ENCODE measurements at regions not wholly inside any gene's neighbourhood (a gene's known extent, or its start where the extent isn't known, plus 50 kb on each side); places are given as distances from the start of the nearest gene placed in this dataset.
"Not testable (repeated sequence)": the region's sequence is repeated elsewhere in the genome, so short reads cannot be mapped to it uniquely, and the experiment has no call there.

DNA sequence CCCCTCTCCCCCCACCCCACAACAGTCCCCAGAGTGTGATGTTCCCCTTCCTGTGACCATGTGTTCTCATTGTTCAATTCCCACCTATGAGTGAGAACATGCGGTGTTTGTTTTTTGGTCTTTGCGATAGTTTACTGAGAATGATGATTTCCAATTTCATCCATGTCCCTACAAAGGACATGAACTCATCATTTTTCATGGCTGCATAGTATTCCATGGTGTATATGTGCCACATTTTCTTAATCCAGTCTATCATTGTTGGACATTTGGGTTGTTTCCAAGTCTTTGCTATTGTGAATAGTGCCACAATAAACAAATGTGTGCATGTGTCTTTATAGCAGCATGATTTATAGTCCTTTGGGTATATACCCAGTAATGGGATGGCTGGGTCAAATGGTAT is 411.0 kb upstream of the CHD1 start:
- FAIRE-seq; DNase-seq (ENCODE audit: low spot score): not testable (repeated sequence)

- no peak for FAIRE-seq
These were observed 406.1 kb upstream of the CHD1 start for GRCh38 chr5:99334936-99335335.

GRCh38 chr5:99331061-99331460 is 402.3 kb upstream of the CHD1 start:
- DNase-seq (ENCODE audit: low spot score) (no peak), FAIRE-seq (no peak)

More at GRCh38 chr5:99334936-99335335, 406.1 kb upstream of the CHD1 start:
- DNase-seq (ENCODE audit: low spot score) = no peak

- FAIRE-seq (no peak), DNase-seq (ENCODE audit: low spot score) (no peak)
These were observed 391.6 kb upstream of the CHD1 start for GRCh38 chr5:99320436-99320835.

DNA sequence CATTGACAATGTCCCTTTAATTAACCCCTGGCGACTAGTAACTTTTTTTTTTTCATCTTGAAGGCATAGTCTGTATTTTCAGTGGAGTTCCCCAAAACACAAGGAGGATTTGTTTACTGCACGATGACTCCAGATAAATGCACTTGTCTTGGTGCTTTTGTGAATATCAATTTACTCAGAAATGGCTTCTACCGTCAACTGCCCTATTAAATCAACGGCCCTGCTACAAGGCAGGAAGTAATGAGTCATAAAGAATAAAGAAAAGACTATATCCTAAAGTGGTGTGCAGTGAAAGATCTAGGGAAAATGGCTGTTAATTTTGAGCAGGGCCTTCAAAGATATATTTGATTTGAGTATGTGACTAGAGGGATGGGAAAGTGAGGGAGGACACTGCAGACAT is 388.3 kb upstream of the CHD1 start:
- DNase-seq (ENCODE audit: low spot score) = no peak
- FAIRE-seq = no peak

GRCh38 chr5:99316484-99316883 is 387.7 kb upstream of the CHD1 start:
- no peak for DNase-seq (ENCODE audit: low spot score)
- no peak for FAIRE-seq

- DNase-seq (ENCODE audit: low spot score) (no peak), FAIRE-seq (no peak)
These were observed 386.8 kb upstream of the CHD1 start for GRCh38 chr5:99315413-99316183.

- FAIRE-seq = no peak
- no peak for DNase-seq (ENCODE audit: low spot score)
These were observed 385.9 kb upstream of the CHD1 start for GRCh38 chr5:99314721-99315120.

DNA sequence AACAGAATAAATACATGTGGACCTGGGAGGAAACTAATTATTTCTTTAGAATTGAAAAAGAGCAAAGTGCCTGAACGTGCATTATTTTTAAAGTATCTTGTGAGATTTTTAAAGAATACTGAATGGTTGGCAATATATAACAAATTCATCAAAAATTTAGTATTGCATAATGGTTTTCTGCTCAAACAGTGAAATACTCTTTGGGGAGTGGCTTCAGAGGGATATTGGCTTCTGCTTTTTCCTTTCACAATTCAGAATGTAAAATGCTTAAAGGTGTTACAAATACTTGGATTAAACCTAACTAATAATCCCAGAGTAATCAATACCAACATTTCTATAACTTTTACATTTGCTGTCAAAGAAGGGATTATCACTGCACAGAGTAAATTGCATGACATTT is 379.3 kb upstream of the CHD1 start:
- no peak for FAIRE-seq
- DNase-seq (ENCODE audit: low spot score) = no peak

- no peak for DNase-seq (ENCODE audit: low spot score)
- no peak for FAIRE-seq
These were observed 376.3 kb upstream of the CHD1 start for GRCh38 chr5:99305045-99305580.

DNA sequence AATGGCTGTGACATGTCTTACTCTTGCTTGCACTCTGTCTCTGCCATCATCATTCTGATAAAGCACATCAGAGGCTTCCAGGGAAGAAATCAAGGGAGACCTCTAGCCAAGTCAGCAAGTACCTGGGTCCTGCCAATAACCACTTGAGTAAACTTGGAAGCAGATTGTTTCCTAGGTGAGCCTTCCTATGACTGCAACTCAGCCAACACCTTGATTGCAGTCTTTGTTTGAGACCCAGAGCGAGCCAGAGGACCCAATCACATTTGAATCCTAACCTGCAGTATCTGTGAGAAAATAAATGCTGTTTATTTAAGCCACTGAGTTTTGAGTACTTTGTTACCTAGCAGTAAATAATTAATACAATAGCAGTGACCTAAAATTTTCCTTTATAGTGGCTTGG is 356.8 kb upstream of the CHD1 start:
- FAIRE-seq = no peak

GRCh38 chr5:99275128-99275527 is 346.3 kb upstream of the CHD1 start:
- DNase-seq (ENCODE audit: low spot score) (no peak), FAIRE-seq (no peak)

More for the DNA sequence above, 356.8 kb upstream of the CHD1 start:
- no peak for DNase-seq (ENCODE audit: low spot score)

GRCh38 chr5:99272576-99272975 is 343.8 kb upstream of the CHD1 start:
- DNase-seq (ENCODE audit: low spot score) (no peak), FAIRE-seq (no peak)

DNA sequence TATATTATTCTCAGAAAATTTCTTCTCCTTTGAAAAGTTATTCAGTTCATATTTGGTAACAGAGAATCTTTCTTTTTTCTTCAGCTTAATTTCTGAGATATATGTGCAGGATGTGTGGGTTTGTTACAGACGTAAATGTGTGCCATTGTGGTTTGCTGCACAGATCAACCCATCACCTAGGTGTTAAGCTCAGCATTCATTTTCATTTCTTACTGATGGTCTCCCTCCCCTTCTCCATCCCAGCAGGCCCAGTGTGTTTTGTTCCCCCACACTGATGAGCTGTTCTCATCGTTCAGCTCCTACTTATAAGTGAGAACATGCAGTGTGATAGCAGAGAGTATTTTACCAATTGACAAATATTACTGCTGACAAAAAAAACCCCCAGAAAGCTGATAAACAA is 330.0 kb upstream of the CHD1 start:
- FAIRE-seq = no peak
- no peak for DNase-seq (ENCODE audit: low spot score)

- DNase-seq (ENCODE audit: low spot score) (no peak), FAIRE-seq (no peak)
These were observed 319.3 kb upstream of the CHD1 start for GRCh38 chr5:99248066-99248465.

DNA sequence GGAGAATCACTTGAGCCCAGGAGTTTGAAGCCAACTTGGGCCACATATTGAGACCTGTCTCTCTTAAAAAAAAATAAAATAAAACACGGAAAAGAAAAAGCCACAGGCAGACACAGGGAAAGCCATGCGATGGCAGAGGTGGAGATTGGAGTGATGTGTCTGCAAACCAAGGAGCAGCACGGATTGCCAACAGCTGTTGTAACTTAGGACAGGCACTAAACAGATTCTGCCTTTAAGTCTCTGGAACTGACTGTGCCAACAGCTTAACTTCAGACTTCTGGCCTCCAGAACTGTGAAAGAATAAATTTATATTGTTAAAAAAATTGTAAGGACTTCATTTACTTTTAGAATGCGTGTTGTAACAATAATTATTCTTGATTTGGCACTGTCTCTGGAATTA is 318.5 kb upstream of the CHD1 start:
- DNase-seq (ENCODE audit: low spot score) (no peak), FAIRE-seq (no peak)

DNA sequence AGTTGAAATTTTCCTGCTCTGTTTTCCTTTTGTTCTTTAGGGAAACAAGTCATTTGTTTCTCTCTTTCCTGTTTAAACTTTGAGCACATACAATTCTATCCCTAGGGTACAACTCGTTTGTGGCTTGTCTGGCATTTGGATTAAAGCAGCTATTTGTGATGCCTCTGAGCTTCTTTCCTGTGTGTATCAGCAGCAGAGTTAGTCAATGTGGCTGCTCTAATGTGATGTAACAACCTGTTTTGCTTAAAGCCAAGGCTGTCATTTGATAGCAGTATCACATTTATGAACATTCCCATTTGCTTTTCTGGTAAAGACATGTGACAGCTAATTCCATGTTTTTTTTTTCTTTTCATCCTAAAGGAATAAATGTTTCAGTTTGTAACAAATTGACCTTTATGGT is 314.3 kb upstream of the CHD1 start:
- no peak for FAIRE-seq

GRCh38 chr5:99239826-99240360 is 311.1 kb upstream of the CHD1 start:
- DNase-seq (ENCODE audit: low spot score) = no peak
- FAIRE-seq = no peak

More for the DNA sequence above, 314.3 kb upstream of the CHD1 start:
- no peak for DNase-seq (ENCODE audit: low spot score)

- FAIRE-seq (no peak), DNase-seq (ENCODE audit: low spot score) (no peak)
These were observed 262.5 kb upstream of the CHD1 start for GRCh38 chr5:99191206-99191745.

DNA sequence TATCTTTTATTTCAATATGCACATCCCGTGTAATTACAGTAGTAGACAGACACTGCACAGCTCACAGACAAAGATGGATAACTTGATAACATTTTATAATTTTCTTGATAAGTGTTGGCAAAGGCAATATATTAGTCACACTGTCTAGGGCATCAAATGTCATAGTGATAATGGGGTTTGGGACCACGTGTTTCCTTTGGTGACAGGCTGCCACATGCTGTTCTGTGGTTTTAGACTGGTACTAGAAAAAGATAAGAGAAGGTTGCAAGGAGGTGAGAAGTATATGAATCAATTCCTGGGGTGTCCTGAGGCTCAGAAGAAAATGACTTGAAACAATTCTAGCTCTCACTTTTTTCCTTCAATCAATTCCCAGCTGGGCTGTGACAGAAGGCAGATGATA is 258.8 kb upstream of the CHD1 start:
- no peak for DNase-seq (ENCODE audit: low spot score)
- FAIRE-seq = no peak

DNA sequence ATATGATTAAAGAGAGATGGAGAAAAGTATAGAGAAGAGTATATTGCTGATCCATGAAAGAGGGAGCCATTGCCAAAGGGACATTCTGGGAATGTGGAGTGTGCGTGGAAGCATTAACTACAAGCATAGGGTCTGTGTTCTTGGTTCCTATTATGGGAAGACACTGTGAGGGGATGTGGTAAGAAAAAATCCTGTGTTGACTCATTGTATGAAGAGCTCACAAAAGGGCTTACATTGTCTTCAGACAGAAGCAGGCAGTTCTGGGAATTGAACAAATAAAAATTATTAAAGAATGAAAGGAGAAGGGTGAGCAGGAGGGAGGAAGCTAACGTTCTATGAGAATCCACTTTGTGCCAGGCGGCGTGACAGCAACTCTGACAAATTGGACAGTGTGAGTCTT is 250.4 kb upstream of the CHD1 start:
- FAIRE-seq = no peak
- DNase-seq (ENCODE audit: low spot score) = no peak

DNA sequence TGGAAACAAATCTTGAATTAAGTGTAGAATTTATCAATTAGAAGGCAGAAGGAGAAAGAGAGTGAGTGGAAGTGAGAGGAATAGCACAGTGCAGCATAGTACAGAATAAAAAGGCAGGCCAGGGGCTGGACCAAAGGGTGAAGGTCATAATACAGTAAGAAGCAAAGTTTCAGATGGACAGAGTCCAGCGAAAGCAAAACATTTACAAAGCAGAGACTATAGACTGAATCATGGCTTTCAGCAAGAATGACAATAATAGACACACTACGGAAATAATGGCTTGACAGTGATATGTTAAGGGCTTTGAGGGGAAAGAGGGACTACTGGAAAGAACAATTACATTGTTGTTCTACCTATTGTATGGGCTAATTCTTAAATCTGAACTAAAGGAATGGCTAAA is 249.0 kb upstream of the CHD1 start:
- no peak for DNase-seq (ENCODE audit: low spot score)
- no peak for FAIRE-seq

GRCh38 chr5:99176186-99176585 is 247.4 kb upstream of the CHD1 start:
- no peak for FAIRE-seq
- no peak for DNase-seq (ENCODE audit: low spot score)

Data from RCC 7860 (cell line).